AG08396 (cell line): ENCODE measurements at regions not wholly inside any gene's neighbourhood (a gene's known extent, or its start where the extent isn't known, plus 50 kb on each side); places are given as distances from the start of the nearest gene placed in this dataset.
A peak's percentile ranks its signal among the peaks of the same experiment; 100 is the strongest.

Experiments
- DNase-seq: peaks from one replicate; pipeline ENCODE4 v3.0.0; 2012; ENCODE audit warnings: low spot score, mixed read lengths

DNA sequence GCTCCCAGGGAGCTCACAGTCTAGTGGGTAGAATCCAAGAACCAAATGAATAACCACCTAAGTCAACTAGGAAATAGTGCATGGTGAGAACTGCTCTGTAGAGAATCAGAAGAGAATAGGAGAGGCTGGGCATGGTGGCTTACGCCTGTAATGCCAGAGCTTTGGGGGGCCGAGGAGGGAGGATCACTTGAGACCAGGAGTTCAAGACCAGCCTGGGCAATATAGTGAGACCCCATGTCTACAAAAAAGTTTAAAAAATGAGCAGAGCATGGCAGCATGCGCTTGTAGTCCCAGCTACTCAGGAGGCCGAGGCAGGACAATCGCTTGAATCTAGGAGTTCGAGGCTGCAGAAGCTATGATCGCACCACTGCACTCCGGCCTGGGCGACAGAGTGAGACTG lies 122.3 kb upstream of the IRF2BP2 start:
- DNase-seq: no peak

DNA sequence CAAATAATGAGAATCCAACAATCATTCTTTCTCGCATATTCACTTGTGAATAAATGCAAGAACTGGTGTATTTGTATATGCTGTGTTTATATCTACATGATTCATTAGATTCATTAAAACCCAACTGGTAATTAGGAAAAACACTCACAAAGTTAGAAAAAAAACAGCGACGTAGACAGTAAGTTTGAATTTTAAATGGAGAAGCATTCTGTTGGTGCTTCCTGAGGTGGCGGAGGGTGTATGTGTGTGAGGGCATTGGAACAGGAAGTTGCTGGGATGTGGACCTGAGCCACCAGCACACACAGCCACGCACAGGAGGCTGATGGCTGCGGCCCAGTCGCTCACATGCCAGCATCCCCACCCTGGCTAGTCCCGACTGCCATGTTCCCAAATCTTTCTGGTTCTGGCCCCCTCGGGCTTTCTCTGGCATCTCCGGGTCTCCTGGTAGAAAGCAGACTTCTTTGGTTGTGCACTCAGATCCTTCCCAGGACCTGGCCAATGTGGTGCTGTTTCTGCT lies 121.6 kb upstream of the IRF2BP2 start:
- no peak for DNase-seq

DNA sequence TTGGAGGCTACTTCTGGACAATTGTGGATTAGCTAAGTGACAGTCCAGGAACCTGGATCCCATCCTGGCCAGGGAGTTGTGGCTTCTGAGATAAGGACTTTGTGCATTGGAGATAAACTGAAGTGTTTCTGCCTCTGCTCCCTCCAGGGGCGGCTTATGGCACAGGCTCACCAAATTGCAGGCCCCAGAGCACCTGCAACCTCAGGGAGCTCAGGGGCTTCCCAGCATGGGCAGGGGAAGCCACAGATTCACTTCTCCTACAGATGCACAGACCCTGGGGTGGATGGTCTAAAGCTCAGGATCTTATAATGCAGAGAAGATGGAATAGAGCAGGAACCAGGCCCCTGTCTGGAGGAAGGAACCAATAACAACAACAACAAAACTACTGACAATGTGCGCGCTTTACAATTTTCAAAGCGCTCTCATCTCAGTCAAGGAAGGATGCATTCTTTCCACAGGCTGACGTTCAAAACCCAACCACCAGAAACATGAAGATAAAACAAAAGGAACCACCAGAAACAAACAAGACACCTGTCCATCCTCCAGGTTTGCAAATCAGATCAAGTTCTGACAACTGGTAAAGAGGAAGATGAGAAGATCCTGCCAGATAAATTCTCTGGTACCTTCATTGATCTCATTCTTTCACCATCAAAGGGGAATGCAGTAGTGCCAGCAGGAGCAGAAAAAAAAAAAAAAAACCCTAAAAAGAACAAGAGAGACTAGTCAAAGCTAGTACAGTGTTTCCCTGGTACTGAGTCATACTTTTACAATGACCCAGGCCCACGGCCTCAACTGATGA lies 121.0 kb upstream of the IRF2BP2 start:
- peak; percentile 67 for DNase-seq

DNA sequence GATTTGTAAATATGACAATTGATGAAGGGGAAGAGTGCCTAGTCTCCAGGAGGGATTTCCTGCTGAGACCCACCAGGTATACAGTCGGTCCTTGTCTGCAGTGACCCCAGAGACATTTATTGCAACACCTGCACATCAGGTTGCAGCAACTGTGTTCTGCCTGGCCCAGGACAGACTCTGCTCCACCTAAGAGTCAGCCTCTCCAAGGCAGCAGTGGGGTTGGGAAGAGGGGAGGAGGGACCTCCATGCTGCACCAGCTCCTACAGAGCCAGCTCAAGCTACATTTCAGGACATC lies 120.4 kb upstream of the IRF2BP2 start:
- no peak for DNase-seq

DNA sequence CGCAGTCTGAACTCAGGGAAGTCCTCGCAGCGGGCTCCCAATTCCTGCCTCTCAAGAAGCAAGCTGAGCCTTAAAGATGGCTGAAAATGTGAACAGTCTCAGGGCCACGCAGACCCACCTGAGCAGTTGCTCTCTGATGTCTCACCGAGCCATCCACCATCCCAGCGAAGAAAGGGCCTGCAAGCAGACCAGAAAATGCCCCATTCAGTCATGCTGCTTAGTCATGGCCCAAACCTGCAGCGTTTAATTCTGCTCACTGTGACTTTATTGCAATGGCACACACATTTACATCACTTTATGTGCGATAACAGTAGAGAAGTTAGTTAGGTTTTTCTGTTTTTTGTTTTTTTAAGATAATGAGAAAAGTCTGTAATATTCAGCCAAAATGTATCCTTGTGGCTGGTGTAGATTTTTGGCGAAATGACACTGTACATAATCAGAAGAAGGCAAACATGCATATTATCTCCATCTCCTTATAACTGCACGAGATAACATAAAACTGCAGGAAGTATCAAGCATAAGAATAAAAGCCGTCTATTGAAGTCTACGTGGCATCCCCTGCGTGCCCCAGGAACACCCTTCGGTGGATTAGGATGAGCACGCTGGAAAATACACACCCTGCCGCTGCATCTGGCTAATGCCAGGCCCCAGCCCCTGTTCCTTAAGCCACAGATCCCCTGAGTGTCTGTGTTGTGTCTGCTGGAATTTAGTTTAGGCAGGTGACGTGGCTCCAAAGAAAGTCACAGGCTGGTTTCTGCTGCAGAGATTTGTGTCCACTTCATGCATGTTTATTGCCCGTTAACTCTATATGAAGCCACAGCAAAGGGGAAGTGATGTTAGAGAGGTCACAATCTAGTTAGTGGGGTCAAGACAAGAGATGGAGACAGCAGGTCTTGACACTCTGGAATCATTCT lies 119.8 kb upstream of the IRF2BP2 start:
- no peak for DNase-seq

DNA sequence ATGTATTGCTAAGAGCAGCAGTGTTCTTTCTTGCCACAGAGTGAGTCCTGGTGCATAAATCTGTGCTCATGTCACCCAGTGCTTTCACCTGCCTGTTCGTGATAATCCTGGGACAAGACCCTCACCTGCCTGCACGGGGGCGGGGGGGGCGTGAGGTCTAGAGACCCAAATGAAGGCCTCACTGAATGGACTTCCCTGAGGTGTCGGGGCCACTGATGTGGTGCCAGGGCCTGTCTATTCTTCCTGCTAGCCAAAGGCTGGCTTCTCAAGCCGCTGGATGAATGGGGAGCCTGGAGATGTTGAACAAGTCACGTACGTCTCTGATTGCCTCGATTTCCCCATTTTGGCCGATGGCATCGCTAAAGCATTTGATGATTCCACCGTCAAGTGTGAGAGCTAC lies 118.8 kb upstream of the IRF2BP2 start:
- no peak for DNase-seq

DNA sequence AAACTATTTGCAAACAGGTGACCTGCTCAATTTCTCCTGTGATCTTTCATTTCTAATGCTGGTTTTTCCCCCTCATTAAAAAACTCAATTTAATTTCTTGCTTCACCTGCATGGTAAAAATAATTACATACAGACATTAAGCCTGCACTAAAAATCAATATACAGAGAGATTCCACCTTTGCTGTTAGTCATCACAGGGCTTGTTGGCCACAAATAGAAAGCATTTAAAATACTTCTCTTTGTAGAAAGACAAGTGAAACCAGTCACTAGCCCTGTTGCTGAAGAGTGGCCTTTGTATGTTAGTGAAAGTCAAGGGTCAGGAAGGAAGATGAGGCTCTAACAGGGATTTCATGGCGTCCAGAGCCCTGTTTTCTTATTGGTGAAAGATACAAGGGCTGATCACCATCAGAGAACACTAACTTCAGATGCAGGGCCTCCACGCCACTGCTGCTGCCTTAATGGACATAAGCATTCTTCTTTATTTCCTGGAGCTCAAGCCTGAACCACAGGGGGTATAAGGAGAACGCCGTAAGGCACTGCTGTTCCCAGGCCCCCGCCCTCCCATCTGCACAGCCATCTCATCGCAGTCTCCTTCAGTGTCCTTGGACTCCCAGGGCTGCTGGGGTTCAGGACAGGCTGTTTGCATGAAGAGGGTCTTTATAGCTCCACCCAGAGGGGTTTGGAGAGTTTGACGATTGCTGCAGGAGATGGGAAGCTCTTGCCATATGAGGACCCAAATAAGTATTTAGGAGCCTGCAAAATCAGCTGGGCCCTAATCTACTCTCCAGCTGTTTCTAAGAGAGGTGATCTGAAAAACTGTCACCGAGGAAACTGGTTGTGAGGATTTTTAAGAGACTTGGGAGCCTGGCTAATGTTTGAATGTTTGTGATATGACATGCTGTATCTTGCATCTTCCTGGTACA lies 117.3 kb upstream of the IRF2BP2 start:
- DNase-seq: no peak

DNA sequence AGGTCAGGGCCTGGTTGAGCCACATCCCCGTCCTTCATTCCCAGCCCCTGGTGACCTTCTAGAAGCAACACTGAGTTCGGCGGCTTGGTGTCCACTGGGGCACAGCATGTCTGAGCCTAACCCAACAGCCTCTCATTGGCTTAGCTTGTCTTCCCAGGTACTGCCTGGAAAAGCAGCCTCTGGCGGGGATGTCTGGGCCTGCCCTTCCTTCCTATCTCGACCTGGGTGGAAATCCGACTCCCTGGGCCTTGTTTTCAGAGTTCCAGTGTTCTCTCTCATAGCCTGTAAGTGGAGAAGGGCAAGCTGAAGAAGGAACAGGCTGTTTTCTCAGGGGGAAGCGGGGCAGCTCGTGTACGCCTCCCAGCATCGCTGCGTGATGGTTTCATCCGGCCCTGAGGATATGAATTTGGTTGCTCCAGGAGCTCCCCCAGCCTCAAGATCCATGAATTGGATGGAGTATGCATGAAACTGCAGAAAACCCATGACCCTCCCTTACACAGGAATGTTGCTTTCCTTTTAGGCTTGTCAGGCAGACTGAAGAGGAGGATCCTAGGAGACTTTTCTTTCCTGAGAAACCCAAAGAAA lies 116.5 kb upstream of the IRF2BP2 start:
- no peak for DNase-seq

DNA sequence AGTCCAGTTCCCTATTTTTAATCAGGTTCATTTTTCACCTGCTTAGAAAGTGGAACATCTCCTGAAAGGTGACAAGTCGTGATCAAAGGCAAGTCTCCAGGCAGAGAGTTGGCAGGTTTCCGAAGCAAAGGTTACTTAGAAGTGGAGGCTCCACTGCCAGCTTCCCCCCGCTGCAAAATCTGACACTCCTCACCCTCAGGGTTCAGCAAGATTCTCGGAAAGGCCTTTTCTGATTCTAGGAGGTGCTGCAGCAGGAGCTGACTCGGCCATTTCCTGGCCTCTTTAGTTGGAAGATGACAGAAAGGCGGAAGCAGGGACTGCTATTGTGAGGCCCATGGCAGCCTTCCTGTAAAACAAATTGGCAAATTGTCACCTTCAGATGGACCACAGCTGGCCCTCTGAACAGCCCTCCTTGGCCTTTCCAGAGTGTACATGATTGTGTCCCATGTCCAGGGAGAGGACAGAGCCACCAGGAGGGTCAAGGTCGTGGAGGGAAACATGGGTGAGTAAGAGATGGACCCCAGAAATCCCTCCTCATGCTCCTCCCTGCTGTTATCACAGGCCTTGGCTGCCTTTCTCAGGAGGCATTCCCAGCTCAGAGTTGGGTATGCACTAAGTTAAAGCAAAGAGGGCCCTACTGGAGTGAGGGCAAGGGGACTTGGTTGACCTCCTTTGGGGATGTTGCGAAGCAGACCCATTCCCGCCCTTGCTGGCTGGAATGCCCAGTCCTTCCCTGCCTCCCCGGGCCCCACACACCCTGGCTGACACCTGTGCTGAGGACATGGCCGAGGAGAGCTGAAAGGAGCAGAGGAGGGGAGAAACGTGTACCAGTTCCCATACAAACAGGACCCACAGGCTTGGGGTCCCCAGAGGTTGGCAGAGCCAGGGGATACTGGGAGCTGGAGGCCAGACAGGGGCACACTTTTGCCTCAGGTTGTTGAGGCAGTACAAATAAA lies 115.5 kb upstream of the IRF2BP2 start:
- DNase-seq: no peak

DNA sequence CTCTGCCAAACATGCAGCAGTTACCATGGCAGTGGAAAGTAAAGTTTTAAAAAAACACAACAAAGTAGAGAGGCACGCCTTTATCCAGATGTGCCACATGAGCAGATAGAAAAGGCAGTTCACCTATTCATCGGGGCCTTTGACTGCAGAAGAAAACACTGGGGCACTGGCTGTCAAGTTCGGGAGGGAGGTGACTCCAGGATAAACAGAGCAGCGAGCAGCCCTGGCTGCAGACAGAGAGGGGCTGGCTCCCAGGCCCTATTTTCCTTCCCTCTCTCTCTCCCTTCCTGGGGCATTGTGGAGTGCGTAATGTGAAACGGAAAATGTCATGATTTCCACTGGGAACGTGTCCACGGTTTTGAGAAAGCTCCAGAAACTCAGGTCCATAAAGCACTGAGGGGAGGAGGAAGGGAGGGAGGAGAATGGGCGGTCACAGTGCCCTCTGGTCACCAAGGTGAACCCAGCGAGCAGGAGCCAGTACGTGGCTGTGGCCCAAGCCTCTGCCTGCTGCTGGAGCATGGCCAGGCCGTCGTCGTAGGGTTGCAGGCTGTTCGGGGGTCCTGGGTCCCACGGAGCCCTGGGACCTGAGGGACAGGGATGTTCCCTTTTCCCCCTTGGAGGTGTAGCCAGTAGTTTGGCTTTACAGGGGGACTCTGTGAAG lies 114.7 kb upstream of the IRF2BP2 start:
- DNase-seq: no peak

DNA sequence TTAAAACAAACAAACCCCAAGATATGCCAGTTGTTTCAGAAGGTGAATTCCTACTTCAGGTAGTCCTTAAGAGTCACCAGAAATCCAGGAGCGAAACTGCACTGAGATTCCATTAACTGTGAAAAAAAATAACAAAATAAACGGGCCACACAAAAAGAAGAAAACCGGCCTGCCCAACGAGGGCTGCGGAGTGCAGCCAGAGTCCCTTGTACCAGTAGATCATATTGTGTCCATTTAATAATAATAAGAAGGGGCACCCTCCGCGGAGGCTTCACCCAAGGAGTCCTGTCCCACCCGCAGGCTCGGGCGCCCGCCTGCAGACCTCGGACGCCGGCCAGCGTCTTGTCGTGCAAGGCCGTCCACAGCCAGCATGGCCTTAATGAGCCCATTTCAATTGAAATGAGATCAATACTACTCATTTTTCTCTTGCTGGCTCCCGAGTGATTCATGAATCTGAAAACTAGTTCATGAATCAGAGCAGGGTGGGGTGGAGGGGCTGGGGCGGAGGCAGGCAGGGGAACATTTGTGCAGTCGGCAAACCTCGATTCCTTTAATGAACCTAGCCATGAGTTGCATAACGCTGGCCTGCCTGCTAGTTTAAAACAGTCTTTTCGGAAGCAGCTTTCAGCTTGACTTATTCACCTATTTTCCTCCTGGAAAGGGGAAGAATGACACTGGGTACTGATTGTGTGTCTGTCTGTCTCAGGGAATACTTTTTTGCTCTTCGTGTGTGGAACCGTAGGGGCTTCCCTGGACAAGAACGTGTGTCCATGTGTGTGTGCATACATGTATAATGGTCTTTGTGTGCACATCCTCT lies 113.1 kb upstream of the IRF2BP2 start:
- peak; percentile 54 for DNase-seq

DNA sequence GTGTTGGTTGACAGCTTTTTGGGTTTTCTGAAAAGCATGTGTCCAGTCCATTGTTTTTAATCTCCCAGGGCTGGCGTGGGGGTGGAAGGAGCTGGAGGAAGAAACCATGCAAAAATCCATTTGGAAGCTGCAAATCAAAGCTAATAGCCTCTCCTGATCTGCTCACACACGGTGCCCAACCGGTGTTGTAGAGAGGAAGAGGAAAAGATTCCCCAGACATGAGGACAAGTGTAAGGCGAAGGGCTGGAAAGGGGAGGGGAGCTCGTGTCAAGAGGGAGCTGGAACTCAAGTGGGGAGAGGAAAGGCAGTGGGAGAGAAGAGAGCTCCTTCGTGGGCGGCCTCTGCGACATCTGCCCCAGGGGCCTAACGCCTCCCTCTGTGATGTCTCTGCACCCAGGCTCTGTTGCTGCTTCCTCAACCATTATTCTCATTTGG lies 112.3 kb upstream of the IRF2BP2 start:
- no peak for DNase-seq

DNA sequence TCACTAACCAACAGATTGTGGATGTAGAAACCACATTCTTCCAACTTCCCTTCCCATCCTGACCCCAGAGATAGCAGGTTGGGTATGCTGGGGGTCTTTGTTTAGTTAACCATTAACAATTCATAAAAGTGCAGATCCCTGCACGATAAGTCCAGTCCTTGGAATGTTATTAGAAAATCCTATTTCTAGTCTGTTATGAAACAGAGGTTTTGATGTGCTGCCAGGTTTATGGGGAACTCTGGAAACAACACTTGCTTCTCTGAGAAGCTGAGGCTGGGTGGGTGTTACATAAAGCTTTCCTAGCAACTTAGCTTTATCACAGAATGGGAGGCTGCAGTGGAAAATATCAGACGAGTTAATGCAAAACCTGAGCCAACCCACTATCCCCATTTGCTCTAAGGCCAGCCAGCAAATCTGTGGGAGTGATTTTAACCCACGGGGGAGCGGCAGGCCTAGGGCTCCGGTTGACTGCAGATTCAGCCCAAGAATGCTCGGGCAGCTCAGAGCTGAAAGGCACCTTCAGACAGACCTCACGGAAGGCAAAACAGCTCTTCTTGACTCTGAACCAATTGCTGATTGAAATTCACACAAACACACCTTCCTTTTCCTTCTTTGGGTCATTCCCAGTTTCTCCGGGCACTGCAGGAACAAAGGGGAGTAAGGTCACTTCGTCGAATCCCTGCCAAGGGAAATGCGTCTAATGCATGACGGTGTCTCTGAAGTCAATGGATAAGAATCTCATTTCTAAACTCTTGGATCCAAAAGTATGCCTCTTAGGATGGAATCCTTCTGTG lies 111.7 kb upstream of the IRF2BP2 start:
- DNase-seq: peak; percentile 62

DNA sequence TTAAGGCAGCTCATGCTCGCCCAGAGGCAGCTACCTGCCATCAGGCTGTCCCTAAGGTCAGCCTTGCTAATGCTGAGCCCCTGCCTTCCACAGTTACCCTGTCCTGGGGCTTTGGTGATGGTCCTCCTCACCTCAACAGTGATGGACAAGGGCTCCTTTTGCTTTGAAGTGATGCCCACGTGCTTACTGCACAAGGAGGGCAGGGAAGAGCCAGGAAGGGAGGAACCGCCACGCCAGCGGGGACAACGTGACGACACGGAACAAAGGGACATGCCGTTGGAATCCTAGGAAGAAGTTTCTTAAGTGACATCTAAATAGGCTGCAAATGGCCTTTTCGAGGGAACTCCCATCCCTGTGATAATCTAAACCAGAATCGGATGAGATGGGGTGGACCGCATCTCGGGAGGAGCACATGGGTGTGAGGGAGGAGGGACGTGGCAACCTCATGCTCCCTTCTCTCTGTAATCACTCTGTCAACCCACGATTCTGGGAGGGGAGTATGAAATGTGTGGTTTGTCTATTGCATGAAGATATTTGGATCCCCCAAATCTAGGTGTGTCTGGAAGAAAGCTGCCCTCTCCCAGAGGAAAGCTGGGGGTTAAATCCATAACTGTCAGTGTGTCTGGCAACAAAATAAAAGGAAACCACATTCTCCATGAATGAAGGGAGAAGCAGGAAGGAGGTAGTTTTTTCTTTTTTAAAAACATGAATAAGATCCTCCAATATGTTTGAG lies 110.9 kb upstream of the IRF2BP2 start:
- no peak for DNase-seq

DNA sequence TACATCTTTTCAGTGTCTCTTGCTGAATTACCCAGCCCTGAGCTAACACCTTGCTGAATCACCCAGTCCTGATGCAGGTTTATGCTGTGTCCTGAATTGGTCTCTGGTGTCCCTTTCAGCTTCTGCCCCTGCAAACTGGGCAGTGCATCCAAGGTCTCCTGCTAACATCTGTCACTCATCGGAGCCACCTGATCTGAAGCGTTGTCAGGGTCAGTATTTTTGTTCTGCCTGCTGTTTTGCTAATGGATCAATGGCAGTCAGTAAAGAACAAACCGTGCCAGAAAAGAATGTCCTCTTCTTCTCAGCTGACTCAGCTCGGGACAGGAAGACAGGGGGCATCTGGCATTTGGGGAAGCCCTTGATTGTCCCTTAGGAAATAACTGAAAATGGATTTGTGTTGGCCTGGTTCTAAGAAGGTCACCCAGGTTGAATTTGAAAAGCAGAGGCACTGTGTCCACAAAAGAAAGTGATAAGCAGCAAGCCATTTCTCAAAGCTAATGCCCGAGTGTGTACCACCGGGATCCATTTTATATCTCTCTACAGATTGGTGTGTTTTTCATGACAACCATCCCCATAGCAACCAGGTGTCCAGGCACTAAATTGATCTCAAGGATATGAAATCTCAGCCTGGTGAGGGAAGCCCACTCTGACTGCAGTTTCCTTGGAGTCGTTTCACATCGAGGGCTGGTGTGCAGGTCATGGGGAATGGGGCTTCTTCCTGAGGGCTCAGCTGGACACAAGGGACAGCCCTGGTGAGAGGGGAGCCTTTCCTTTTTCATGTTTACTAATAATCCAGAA lies 109.7 kb upstream of the IRF2BP2 start:
- DNase-seq: no peak
